ENCODE measurements at regions not wholly inside any gene's neighbourhood (a gene's known extent, or its start where the extent isn't known, plus 50 kb on each side); places are given as distances from the start of the nearest gene placed in this dataset.

GRCh38 chr7:57211428-57212100, 79.3 kb upstream of the ZNF479 start:
- TF ChIP-seq POLR2A (IDR thresholded peaks at IDR 0.05; ENCODE audit: low read depth, low read length) (no peak), POLR2AphosphoS5 (IDR thresholded peaks at IDR 0.05; ENCODE audit: low read depth, low read length) (no peak)

Measured in GM12892 (cell line).